SK-N-SH (cell line): ENCODE measurements at regions not wholly inside any gene's neighbourhood (a gene's known extent, or its start where the extent isn't known, plus 50 kb on each side); places are given as distances from the start of the nearest gene placed in this dataset.

ENCODE experiments used
- CTCF ChIP-seq: fragments of 200-600 bp; sonication (generic); IDR thresholded peaks from 2 replicates; pipeline ENCODE4 v1.6.1; 2017; ENCODE audit warnings: antibody characterized with exemption, mild to moderate bottlenecking, moderate library complexity
- SMC3 ChIP-seq: IDR thresholded peaks from 2 replicates; pipeline ENCODE4 v1.6.1; 2012; ENCODE audit warnings: low read depth, low read length, improper control_type of control experiment

- TF ChIP-seq CTCF = peak; percentile 45
- TF ChIP-seq SMC3 = no peak
Observed at GRCh38 chr19:28239270-28239669, 973.7 kb downstream of the UQCRFS1 start.
